ENCODE measurements at regions not wholly inside any gene's neighbourhood (a gene's known extent, or its start where the extent isn't known, plus 50 kb on each side); places are given as distances from the start of the nearest gene placed in this dataset.

- peak; percentile 43 for DNase-seq (ENCODE audit: low read depth)
- no peak for TF ChIP-seq CTCF (IDR thresholded peaks at IDR 0.05; ENCODE audit: insufficient read depth, low read depth, low read length)
Measured at GRCh38 chr5:96117771-96118651, 156.4 kb upstream of the ELL2 start.

GRCh38 chr5:96115147-96115807, 153.6 kb upstream of the ELL2 start:
- no peak overlapping the region for H3K4me3 ChIP-seq (ENCODE audit: low read depth, low read length)
- no peak for TF ChIP-seq CTCF (IDR thresholded peaks at IDR 0.05; ENCODE audit: insufficient read depth, low read depth, low read length)
- no peak for DNase-seq (ENCODE audit: low read depth)

More at GRCh38 chr5:96117771-96118651, 156.4 kb upstream of the ELL2 start:
- no peak overlapping the region for H3K4me3 ChIP-seq (ENCODE audit: low read depth, low read length)

- no peak overlapping the region for H3K4me3 ChIP-seq (ENCODE audit: low read depth, low read length)
- peak; percentile 36 for DNase-seq (ENCODE audit: low read depth)
- TF ChIP-seq CTCF (IDR thresholded peaks at IDR 0.05; ENCODE audit: insufficient read depth, low read depth, low read length) = no peak
Measured at GRCh38 chr5:96114736-96115135, 153.1 kb upstream of the ELL2 start.

GRCh38 chr5:96113170-96113939, 151.7 kb upstream of the ELL2 start:
- no peak for DNase-seq (ENCODE audit: low read depth)
- no peak overlapping the region for H3K4me3 ChIP-seq (ENCODE audit: low read depth, low read length)
- TF ChIP-seq CTCF (IDR thresholded peaks at IDR 0.05; ENCODE audit: insufficient read depth, low read depth, low read length) = no peak

GRCh38 chr5:96112703-96113102, 151.1 kb upstream of the ELL2 start:
- no peak overlapping the region for H3K4me3 ChIP-seq (ENCODE audit: low read depth, low read length)
- DNase-seq (ENCODE audit: low read depth) = no peak
- TF ChIP-seq CTCF (IDR thresholded peaks at IDR 0.05; ENCODE audit: insufficient read depth, low read depth, low read length) = no peak

- H3K4me3 ChIP-seq (ENCODE audit: low read depth, low read length) = no peak overlapping the region
- no peak for DNase-seq (ENCODE audit: low read depth)
- TF ChIP-seq CTCF (IDR thresholded peaks at IDR 0.05; ENCODE audit: insufficient read depth, low read depth, low read length) = no peak
Measured at GRCh38 chr5:96112123-96112670, 150.5 kb upstream of the ELL2 start.

All from fibroblast of villous mesenchyme (primary cell).